GDM1 (cell line): ENCODE measurements at regions not wholly inside any gene's neighbourhood (a gene's known extent, or its start where the extent isn't known, plus 50 kb on each side); places are given as distances from the start of the nearest gene placed in this dataset.

ENCODE experiments used
- DNase-seq: peaks from one replicate; lab custom pipeline; 2025; lab: John Stamatoyannopoulos, UW

GRCh38 chr6:25038300-25038699, 102.5 kb upstream of the RIPOR2 start:
- DNase-seq, result no peak

DNA sequence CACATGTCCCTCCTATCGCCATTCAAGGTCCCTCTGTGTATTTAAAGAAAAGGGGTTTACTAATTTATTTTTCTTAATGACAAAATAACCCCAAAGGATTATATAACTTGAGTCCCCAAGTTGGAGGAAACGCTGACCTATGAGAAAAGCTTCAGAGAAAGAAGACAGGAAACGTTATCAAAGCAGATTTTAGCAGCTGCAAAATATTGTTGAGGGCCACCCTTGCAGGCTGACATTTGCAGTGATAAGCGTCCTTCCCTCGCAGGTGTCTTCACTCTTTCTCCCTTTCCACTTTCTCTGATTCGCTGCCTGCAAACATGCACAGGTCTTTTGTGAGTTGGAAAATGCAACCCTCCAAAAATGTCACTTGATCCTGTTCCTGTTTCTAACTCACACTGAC, 103.2 kb upstream of the RIPOR2 start:
- DNase-seq, result no peak

DNA sequence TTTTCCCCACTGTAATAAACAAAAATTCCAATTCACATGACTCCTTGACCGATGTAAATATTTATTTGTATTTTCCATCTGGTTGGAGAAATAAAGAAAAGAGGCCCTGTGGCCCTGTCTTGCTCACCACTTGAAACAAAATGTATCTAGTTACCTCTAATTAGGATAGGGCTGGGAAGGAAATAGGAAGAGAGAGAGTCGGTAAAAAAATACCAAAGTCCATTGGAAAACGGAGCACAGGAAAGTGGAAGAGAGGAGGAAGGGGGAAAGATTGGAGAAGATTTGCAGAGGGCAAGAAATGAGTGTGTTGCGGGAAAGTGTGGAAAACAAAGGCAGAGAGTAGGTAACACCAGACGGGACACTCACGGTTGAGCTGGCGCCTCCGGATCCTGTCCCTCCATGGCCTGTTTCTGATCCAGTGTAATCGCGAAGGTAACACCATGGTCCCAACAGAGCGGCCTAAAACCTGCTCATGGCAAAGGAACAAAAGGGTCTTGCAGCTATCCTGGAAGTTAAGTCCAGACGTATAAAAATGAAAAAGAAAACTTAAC, 105.8 kb upstream of the RIPOR2 start:
- peak; percentile 28 for DNase-seq

DNA sequence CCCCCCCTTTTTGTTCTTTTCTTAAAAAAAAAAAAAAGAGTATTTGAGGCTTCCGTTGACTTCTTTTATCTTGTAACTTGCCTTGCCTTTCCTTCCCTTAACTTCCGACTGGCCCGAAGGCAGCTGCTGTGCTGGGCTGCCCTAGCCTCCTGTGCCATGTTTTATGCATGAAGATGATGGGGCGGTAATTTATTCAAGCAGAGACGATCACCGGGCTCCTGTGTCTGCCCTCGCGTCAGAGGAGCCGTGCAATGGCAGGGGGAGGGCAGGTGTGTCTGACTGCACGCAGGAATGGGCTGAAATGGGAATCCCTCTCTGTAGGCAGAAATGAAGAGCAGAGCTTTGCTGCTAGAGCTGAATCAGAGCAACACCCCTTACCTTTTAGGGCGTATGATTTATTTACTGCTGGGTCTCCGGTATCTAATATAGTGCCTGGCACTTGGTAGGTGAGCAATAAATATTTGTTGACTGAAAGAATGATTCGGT, 106.3 kb upstream of the RIPOR2 start:
- peak; percentile 55 for DNase-seq

GRCh38 chr6:25042536-25042935, 106.8 kb upstream of the RIPOR2 start:
- DNase-seq, result no peak

GRCh38 chr6:25042984-25043725, 107.4 kb upstream of the RIPOR2 start:
- DNase-seq, result no peak

GRCh38 chr6:25043892-25044291, 108.1 kb upstream of the RIPOR2 start:
- no peak for DNase-seq

- DNase-seq, result no peak
Observed at GRCh38 chr6:25046942-25047341, 111.2 kb upstream of the RIPOR2 start.

DNA sequence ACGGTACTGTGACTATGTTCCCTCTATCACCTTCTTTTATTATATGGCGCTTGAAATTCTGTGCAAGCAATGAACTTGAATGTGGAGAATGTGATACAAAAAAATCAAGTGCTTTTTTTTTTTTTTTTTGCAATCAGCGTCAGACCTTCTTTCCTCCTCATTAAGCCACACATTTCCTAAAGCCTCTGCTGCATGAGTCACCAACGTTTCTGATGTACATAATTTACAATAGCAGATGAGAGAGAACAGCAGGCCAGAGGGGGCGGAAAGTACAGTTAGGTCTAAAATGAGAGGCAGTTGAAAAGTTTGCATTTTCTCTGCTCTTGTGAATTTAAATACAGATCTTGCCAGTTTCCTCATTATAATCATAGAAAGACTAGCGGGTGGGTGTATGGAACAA, 114.6 kb upstream of the RIPOR2 start:
- DNase-seq, result peak; percentile 86

GRCh38 chr6:25051083-25051482, 115.3 kb upstream of the RIPOR2 start:
- DNase-seq, result no peak

GRCh38 chr6:25052181-25052580, 116.4 kb upstream of the RIPOR2 start:
- no peak for DNase-seq

DNA sequence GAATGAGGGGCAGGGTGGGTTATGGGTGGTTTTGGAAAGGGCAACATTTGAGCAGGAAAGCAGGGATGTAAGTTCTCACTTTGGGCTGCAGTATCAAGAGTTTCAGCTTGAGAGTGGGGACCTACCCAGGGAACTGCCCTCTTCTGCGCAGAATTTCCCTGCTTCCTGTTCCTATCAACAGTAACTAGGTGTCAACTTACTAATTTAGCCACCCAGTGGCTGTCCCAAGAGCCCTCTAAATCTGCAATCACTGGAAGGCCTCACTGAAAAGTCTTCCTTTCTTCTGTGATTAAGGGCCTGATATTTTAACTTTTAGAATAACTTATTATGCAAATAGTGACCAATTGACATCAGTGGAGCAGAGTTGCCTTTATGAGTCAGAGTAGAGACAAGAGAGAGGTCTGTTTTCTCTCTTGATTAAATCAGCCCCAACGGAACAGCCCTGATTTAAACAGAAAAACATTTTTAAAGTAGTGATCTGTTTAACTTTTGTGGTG, 118.2 kb upstream of the RIPOR2 start:
- peak; percentile 14 for DNase-seq

- DNase-seq, result no peak
Observed at GRCh38 chr6:25054469-25054868, 118.7 kb upstream of the RIPOR2 start.

DNA sequence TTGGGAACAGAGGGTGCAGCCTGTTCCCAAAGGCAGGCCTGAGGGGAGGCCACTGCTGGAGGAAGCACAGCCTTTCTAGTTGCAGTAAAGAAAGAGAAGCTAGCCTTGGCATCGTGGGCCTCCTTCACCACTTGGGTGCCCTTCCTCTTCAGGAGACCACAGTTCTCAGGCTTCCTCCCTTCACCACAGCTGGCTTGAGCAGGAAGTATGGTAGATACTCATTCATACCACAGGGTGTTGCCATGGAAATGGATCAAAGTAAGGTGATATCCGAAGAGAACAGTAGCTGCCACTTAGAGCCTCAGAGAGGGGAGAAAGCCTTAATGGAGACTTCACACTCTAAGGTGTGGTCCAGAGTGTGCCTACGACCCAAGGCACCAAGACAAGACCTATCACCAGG, 120.4 kb upstream of the RIPOR2 start:
- peak; percentile 93 for DNase-seq

DNA sequence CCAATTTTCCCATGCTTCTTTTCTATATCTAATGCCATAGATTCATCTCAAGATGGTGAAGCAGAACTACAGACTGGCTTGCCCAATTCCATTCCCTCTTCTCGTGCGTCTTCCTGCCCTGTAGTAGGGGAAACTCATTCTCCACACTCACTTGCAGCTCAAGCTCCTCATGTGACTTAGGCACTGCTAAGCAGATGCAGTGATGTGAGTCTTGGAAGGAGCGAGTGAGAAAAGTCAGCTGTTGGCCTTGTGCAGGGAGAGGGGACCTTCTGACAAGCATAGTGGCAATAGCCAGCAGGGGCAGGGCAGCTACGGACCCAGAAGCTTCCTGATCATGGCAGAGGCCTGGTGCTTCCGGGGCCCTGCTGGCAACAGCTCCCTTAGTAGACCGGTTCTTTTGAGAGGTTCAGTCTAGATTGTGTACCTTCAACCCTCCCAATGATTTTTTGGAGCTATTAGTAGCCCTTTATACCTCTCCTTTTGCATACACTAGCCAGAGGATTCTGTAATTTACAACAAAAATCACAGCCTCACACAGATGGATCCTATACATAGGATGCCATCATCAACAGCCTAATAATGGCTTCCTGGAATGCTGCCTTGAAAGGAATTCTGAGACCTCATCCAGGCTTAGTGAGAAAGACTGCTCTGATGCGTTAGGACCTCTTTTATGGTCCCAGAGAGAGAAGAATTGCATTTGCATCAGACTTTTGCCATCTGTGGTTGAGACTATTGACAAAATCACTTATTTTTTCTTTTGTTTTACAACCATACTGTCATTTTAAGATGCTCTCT, 121.5 kb upstream of the RIPOR2 start:
- DNase-seq, result no peak

DNA sequence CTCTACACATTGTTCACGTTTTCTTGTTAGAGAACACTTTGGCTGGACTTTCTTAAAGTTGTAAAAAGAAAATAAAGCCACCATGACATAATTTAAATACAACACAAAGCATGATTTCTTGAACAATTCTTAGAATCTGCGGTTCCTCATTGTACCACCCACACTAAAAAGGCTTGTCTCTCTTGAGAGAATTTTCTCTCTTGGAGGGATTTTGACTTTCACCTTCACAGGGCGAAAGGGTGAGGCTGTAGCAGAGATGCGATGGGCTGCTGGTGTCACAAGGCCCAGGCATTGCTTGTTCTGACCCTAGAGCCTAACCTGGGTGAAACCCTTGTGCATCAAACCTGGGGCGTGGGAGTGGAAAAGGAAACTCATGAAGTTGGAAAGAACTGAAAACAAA, 122.7 kb upstream of the RIPOR2 start:
- no peak for DNase-seq

GRCh38 chr6:25058941-25059340, 123.2 kb upstream of the RIPOR2 start:
- DNase-seq, result no peak

DNA sequence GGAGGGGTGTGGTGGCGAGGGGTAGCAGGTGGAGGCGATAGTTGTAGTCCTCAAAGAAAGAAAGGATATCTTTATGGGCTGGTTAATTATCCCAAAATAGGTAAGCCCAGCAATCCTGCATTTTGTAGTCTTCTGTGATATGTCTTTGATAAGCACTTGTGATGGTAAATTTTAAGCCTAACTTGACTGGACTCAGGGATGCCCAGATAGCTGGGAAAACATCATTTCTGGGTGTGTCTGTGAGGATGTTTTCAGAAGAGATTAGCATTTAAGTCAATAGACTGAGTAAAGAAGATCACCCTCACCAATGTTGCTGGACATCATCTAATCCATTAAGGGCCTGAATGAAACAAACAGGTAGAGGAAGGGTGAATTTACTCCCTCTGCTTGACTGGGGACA, 124.8 kb upstream of the RIPOR2 start:
- no peak for DNase-seq

DNA sequence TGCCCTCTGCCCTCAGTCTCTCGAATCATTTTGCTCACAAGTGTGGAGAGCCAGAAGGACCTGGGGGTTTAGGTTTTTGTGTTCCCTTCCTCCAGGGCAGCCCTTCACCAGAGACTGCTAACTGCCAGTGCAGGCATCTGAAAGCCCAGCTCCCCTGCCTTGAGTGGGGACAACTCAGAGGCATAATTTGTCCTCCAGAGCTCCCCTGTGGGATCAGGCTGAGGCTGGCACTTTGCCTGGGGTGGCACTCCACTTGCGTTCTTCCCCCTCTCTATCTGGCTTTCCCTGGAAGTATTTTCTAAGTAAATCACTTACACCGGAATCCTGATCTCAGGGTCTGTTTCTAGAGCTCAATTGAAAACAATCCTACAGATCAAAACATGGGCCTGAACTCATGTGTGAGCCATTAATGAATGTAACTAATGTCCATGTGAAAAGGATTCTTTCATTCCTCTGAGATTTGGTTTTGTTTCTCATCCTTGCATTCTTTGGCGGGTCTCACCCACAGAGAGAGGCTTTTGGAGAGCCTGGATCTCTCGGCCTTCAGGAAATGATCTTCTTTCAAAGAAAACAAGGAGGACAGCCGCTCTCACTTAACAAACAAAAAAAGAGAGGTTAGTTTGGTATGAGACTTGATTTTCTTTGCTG, 125.7 kb upstream of the RIPOR2 start:
- DNase-seq, result no peak

DNA sequence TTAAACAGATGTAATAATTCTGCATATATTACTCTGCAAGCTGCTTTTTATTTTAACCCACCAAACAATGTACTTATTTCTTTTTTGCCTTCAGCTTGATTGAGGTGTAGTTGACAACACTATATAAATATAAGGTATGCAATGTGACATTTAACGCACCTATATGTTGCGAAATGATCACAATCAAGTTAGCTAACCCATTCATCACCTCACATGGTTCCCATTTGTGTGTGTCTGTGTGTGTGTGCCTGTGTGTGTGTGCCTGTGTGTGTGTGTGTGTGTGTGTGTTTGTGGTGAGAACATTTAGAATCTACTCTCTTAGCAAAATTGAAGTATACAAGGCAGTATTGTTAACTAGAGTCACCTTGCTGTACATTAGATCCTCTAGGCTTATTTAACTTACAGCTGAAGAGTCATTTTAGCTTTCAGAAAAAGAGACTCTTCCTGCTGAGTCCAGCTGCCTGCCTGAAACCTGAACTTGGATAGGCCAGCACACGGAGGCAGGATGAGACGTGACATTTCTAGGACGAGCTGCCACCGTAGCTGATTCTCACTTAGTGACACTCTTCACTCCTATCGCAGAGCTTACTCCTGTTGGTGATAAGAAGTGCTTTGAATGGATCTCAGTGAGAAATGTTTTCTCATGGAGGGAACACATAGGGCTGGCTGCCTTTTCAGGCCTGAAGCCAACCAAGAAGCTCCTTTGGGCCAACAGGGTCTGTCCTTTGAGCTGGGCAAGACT, 126.5 kb upstream of the RIPOR2 start:
- DNase-seq, result no peak

- DNase-seq, result no peak
Observed at GRCh38 chr6:25064006-25064405, 128.2 kb upstream of the RIPOR2 start.

GRCh38 chr6:25065666-25066065, 129.9 kb upstream of the RIPOR2 start:
- DNase-seq, result no peak
